Fibroblast of mammary gland (primary cell): ENCODE measurements at regions not wholly inside any gene's neighbourhood (a gene's known extent, or its start where the extent isn't known, plus 50 kb on each side); places are given as distances from the start of the nearest gene placed in this dataset.
"Not testable (repeated sequence)": the region's sequence is repeated elsewhere in the genome, so short reads cannot be mapped to it uniquely, and the experiment has no call there.

Source experiments
- DNase-seq: peaks from one replicate; pipeline ENCODE4 v3.0.0-alpha.2; 2010; ENCODE audit warnings: low read depth
- H3K4me3 ChIP-seq: 2 replicates; pipeline ENCODE4 v1.5.1; 2011; ENCODE audit warnings: low read depth, mild to moderate bottlenecking, low read length, moderate library complexity; ENCODE audit not compliant: control insufficient read depth
- CTCF ChIP-seq: conservative IDR thresholded peaks from 2 replicates; pipeline ENCODE4 v1.5.1; 2011; ENCODE audit warnings: low read depth, low read length, inconsistent platforms; ENCODE audit not compliant: control insufficient read depth, insufficient read depth

- H3K4me3 ChIP-seq: no peak overlapping the region
- no peak for DNase-seq
- TF ChIP-seq CTCF: no peak
These were observed 368.0 kb upstream of the SGCG start for GRCh38 chr13:22812793-22813192.

GRCh38 chr13:22813531-22814377 is 367.0 kb upstream of the SGCG start:
- not testable (repeated sequence) for H3K4me3 ChIP-seq, DNase-seq

GRCh38 chr13:22814433-22814832 is 366.3 kb upstream of the SGCG start:
- H3K4me3 ChIP-seq, DNase-seq: not testable (repeated sequence)

GRCh38 chr13:22821589-22821988 is 359.2 kb upstream of the SGCG start:
- TF ChIP-seq CTCF: no peak
- DNase-seq: no peak
- no peak overlapping the region for H3K4me3 ChIP-seq

GRCh38 chr13:22825186-22825585 is 355.6 kb upstream of the SGCG start:
- no peak for TF ChIP-seq CTCF
- no peak overlapping the region for H3K4me3 ChIP-seq

GRCh38 chr13:22828081-22828480 is 352.7 kb upstream of the SGCG start:
- no peak for TF ChIP-seq CTCF
- DNase-seq: peak; percentile 0
- no peak overlapping the region for H3K4me3 ChIP-seq

More at GRCh38 chr13:22825186-22825585, 355.6 kb upstream of the SGCG start:
- DNase-seq: no peak

- no peak for TF ChIP-seq CTCF
- no peak overlapping the region for H3K4me3 ChIP-seq
- DNase-seq: no peak
These were observed 344.3 kb upstream of the SGCG start for GRCh38 chr13:22836475-22836874.
